Stimulated activated CD8-positive, alpha-beta memory T cell treated with anti-CD3 and anti-CD28 coated beads, Interleukin-12 subunit alpha, Interleukin-12 subunit beta, amount 100 ng/mL, for 24 hours (primary cell): ENCODE measurements at regions not wholly inside any gene's neighbourhood (a gene's known extent, or its start where the extent isn't known, plus 50 kb on each side); places are given as distances from the start of the nearest gene placed in this dataset.

ENCODE experiments used
- DNase-seq: peaks from one replicate; pipeline ENCODE4 v3.0.0-alpha.2; 2020; ENCODE audit errors: extremely low read depth

- DNase-seq = no peak
Measured at GRCh38 chr6:156413154-156413553, 364.0 kb upstream of the ARID1B start.

GRCh38 chr6:156410649-156411048 is 366.5 kb upstream of the ARID1B start:
- DNase-seq = no peak

GRCh38 chr6:156408655-156409054 is 368.5 kb upstream of the ARID1B start:
- DNase-seq = no peak

- DNase-seq = no peak
Measured at GRCh38 chr6:156407334-156407733, 369.8 kb upstream of the ARID1B start.

- DNase-seq = no peak
Measured at GRCh38 chr6:156406688-156407087, 370.5 kb upstream of the ARID1B start.

- no peak for DNase-seq
Measured at GRCh38 chr6:156406099-156406498, 371.1 kb upstream of the ARID1B start.

- DNase-seq = no peak
Measured at GRCh38 chr6:156402628-156403027, 374.6 kb upstream of the ARID1B start.

GRCh38 chr6:156402227-156402626 is 375.0 kb upstream of the ARID1B start:
- DNase-seq = no peak

GRCh38 chr6:156400487-156400886 is 376.7 kb upstream of the ARID1B start:
- DNase-seq = no peak

- no peak for DNase-seq
Measured at GRCh38 chr6:156398966-156399365, 378.2 kb upstream of the ARID1B start.

- no peak for DNase-seq
Measured at GRCh38 chr6:156398371-156398770, 378.8 kb upstream of the ARID1B start.

- no peak for DNase-seq
Measured at GRCh38 chr6:156396791-156397418, 380.3 kb upstream of the ARID1B start.

- no peak for DNase-seq
Measured at GRCh38 chr6:156396068-156396771, 381.0 kb upstream of the ARID1B start.

- DNase-seq = no peak
Measured at GRCh38 chr6:156395276-156395675, 381.9 kb upstream of the ARID1B start.

GRCh38 chr6:156392648-156393047 is 384.5 kb upstream of the ARID1B start:
- DNase-seq = no peak

- no peak for DNase-seq
Measured at GRCh38 chr6:156391977-156392376, 385.2 kb upstream of the ARID1B start.

GRCh38 chr6:156391061-156391672 is 386.0 kb upstream of the ARID1B start:
- DNase-seq = no peak

GRCh38 chr6:156390621-156391020 is 386.6 kb upstream of the ARID1B start:
- DNase-seq = no peak

GRCh38 chr6:156389296-156389695 is 387.9 kb upstream of the ARID1B start:
- DNase-seq = no peak

GRCh38 chr6:156387472-156387871 is 389.7 kb upstream of the ARID1B start:
- DNase-seq = no peak

- no peak for DNase-seq
Measured at GRCh38 chr6:156383059-156383458, 394.1 kb upstream of the ARID1B start.

- DNase-seq = no peak
Measured at GRCh38 chr6:156379392-156380289, 397.5 kb upstream of the ARID1B start.
